Suppressor macrophage treated with lipopolysaccharide for 4 hours (primary cell): ENCODE measurements at regions not wholly inside any gene's neighbourhood (a gene's known extent, or its start where the extent isn't known, plus 50 kb on each side); places are given as distances from the start of the nearest gene placed in this dataset.

Source experiments
- DNase-seq: peaks from one replicate; pipeline ENCODE4 v3.0.0-alpha.2; 2020

GRCh38 chr16:88325976-88326375 is 56.8 kb upstream of the ZNF469 start:
- no peak for DNase-seq

- DNase-seq, result no peak
These were observed 55.9 kb upstream of the ZNF469 start for GRCh38 chr16:88326611-88327485.

- DNase-seq, result no peak
These were observed 55.0 kb upstream of the ZNF469 start for GRCh38 chr16:88327561-88328312.

- DNase-seq, result no peak
These were observed 54.3 kb upstream of the ZNF469 start for GRCh38 chr16:88328313-88328980.

GRCh38 chr16:88329726-88330700 is 52.7 kb upstream of the ZNF469 start:
- no peak for DNase-seq

GRCh38 chr16:88330971-88331890 is 51.5 kb upstream of the ZNF469 start:
- DNase-seq, result no peak

- DNase-seq, result no peak
These were observed 50.5 kb upstream of the ZNF469 start for GRCh38 chr16:88331989-88332920.

GRCh38 chr16:88332921-88333825 is 49.6 kb upstream of the ZNF469 start:
- DNase-seq, result peak; percentile 30
